Ishikawa (cell line): ENCODE measurements at regions not wholly inside any gene's neighbourhood (a gene's known extent, or its start where the extent isn't known, plus 50 kb on each side); places are given as distances from the start of the nearest gene placed in this dataset.

Experiments used
- CEBPB ChIP-seq: IDR thresholded peaks from 2 replicates; pipeline ENCODE4 v1.6.1; 2012
- CREB1 ChIP-seq: IDR thresholded peaks from 2 replicates; pipeline ENCODE4 v1.6.1; 2012; ENCODE audit warnings: low read depth
- EGR1 ChIP-seq: IDR thresholded peaks from 2 replicates; pipeline ENCODE4 v1.6.1; 2012
- EP300 ChIP-seq: IDR thresholded peaks from 2 replicates; pipeline ENCODE4 v1.6.1; 2012; ENCODE audit warnings: borderline replicate concordance
- FOXM1 ChIP-seq: IDR thresholded peaks from 2 replicates; pipeline ENCODE4 v1.6.1; 2012; ENCODE audit warnings: low read depth, borderline replicate concordance
- MAX ChIP-seq: IDR thresholded peaks from 2 replicates; pipeline ENCODE4 v1.6.1; 2012
- NFIC ChIP-seq: IDR thresholded peaks from 2 replicates; pipeline ENCODE4 v1.6.1; 2012
- RAD21 ChIP-seq: IDR thresholded peaks from 2 replicates; pipeline ENCODE4 v1.6.1; 2012; ENCODE audit warnings: low read depth
- REST ChIP-seq: IDR thresholded peaks from 2 replicates; pipeline ENCODE4 v1.6.1; 2012; ENCODE audit warnings: low read depth, mild to moderate bottlenecking
- TAF1 ChIP-seq: IDR thresholded peaks from 2 replicates; pipeline ENCODE4 v1.6.1; 2012; ENCODE audit warnings: low read depth, mild to moderate bottlenecking
- TCF12 ChIP-seq: IDR thresholded peaks from 2 replicates; pipeline ENCODE4 v1.6.1; 2012; ENCODE audit warnings: low read depth
- TEAD4 ChIP-seq: IDR thresholded peaks from 2 replicates; pipeline ENCODE4 v1.6.1; 2012
- USF1 ChIP-seq: IDR thresholded peaks from 2 replicates; pipeline ENCODE4 v1.6.1; 2012
- YY1 ChIP-seq: IDR thresholded peaks from 2 replicates; pipeline ENCODE4 v1.6.1; 2012; ENCODE audit warnings: low read depth
- ZBTB7A ChIP-seq: IDR thresholded peaks from 2 replicates; pipeline ENCODE4 v1.6.1; 2012; ENCODE audit warnings: low read depth

GRCh38 chr10:31153692-31154091 lies 122.0 kb upstream of the ZNF438 start:
- TF ChIP-seq CEBPB (no peak), RAD21 (no peak), EP300 (no peak), ZBTB7A (no peak)

GRCh38 chr10:31154996-31155395 lies 123.3 kb upstream of the ZNF438 start:
- no peak for TF ChIP-seq REST
- no peak for TF ChIP-seq FOXM1
- no peak for TF ChIP-seq CREB1
- TF ChIP-seq YY1: no peak
- TF ChIP-seq USF1: no peak
- no peak for TF ChIP-seq TCF12
- TF ChIP-seq EGR1: no peak
- no peak for TF ChIP-seq ZBTB7A
- no peak for TF ChIP-seq EP300
- TF ChIP-seq CEBPB: no peak

GRCh38 chr10:31157123-31158010 lies 125.7 kb upstream of the ZNF438 start:
- peak; percentile 28; the same call in 1 of the 2 replicates for TF ChIP-seq NFIC
- TF ChIP-seq MAX: no peak

GRCh38 chr10:31158011-31158658 lies 126.5 kb upstream of the ZNF438 start:
- TF ChIP-seq FOXM1: no peak
- TF ChIP-seq EP300: no peak
- TF ChIP-seq TAF1: no peak
- no peak for TF ChIP-seq EGR1

- TF ChIP-seq EGR1 (no peak), CEBPB (no peak), TAF1 (no peak), CREB1 (no peak), YY1 (no peak), REST (no peak), TCF12 (no peak), RAD21 (no peak), NFIC (no peak), FOXM1 (no peak), USF1 (no peak), ZBTB7A (no peak), MAX (no peak), TEAD4 (no peak), EP300 (no peak)
These were observed 134.9 kb upstream of the ZNF438 start for GRCh38 chr10:31166606-31167005.

- TF ChIP-seq MAX (no peak), NFIC (no peak), ZBTB7A (no peak), TAF1 (no peak), REST (no peak), EGR1 (no peak), RAD21 (no peak), YY1 (no peak), TEAD4 (no peak), CEBPB (no peak), USF1 (no peak), TCF12 (no peak), EP300 (no peak), CREB1 (no peak), FOXM1 (no peak)
These were observed 139.0 kb upstream of the ZNF438 start for GRCh38 chr10:31170636-31171035.
